Loucy (cell line): ENCODE measurements at regions not wholly inside any gene's neighbourhood (a gene's known extent, or its start where the extent isn't known, plus 50 kb on each side); places are given as distances from the start of the nearest gene placed in this dataset.

Experiments
- H2AFZ ChIP-seq: fragments of 200-600 bp; sonication (generic); 2 replicates; pipeline ENCODE4 v1.6.0; 2016; ENCODE audit warnings: antibody characterized with exemption, mild to moderate bottlenecking, low read length, moderate library complexity
- H3F3A ChIP-seq: fragments of 200-600 bp; 2 replicates; pipeline ENCODE4 v1.6.0; 2016; ENCODE audit warnings: antibody characterized with exemption, low read depth, mild to moderate bottlenecking
- H3K27me3 ChIP-seq: fragments of 200-600 bp; sonication (generic); 2 replicates; pipeline ENCODE4 v1.6.1; 2014; ENCODE audit warnings: low read length, mild to moderate bottlenecking; ENCODE audit not compliant: insufficient read depth, poor library complexity, severe bottlenecking
- H3K36me3 ChIP-seq: fragments of 200-600 bp; sonication (generic); 2 replicates; pipeline ENCODE4 v1.6.1; 2016; ENCODE audit warnings: low read length; ENCODE audit not compliant: insufficient read depth
- H3K4me1 ChIP-seq: fragments of 200-600 bp; sonication (generic); 2 replicates; pipeline ENCODE4 v1.5.1; 2014; ENCODE audit warnings: low read length, mild to moderate bottlenecking; ENCODE audit not compliant: insufficient read depth, poor library complexity, severe bottlenecking
- H3K4me2 ChIP-seq: fragments of 200-600 bp; sonication (generic); 2 replicates; pipeline ENCODE4 v1.6.0; 2014; ENCODE audit warnings: antibody characterized with exemption, low read length, low read depth, mild to moderate bottlenecking; ENCODE audit not compliant: poor library complexity, severe bottlenecking
- H3K4me3 ChIP-seq: fragments of 200-600 bp; sonication (generic); 2 replicates; pipeline ENCODE4 v1.5.1; 2014; ENCODE audit warnings: low read length, mild to moderate bottlenecking, mixed read lengths; ENCODE audit not compliant: poor library complexity, severe bottlenecking
- H3K79me2 ChIP-seq: fragments of 200-600 bp; sonication (generic); 2 replicates; pipeline ENCODE4 v1.6.1; 2014; ENCODE audit warnings: low read length; ENCODE audit not compliant: insufficient read depth
- H3K9ac ChIP-seq: fragments of 200-600 bp; sonication (generic); 2 replicates; pipeline ENCODE4 v1.6.0; 2014; ENCODE audit warnings: mild to moderate bottlenecking, low read depth, low read length, moderate library complexity; ENCODE audit not compliant: poor library complexity, severe bottlenecking
- H3K9me2 ChIP-seq: fragments of 200-600 bp; sonication (generic); replicated peaks from 2 replicates; pipeline ENCODE4 v1.6.1; 2016; ENCODE audit warnings: low read depth, low read length, mixed read lengths
- H3K9me3 ChIP-seq: fragments of 200-600 bp; sonication (generic); 2 replicates; pipeline ENCODE4 v1.6.1; 2014; ENCODE audit warnings: mild to moderate bottlenecking, antibody characterized with exemption, low read length, low read depth; ENCODE audit not compliant: insufficient read depth
- H4K20me1 ChIP-seq: fragments of 200-600 bp; sonication (generic); 2 replicates; pipeline ENCODE4 v1.6.0; 2014; ENCODE audit warnings: antibody characterized with exemption, low read length, mild to moderate bottlenecking; ENCODE audit not compliant: insufficient read depth, poor library complexity, severe bottlenecking
- CTCF ChIP-seq: fragments of 200-600 bp; sonication (generic); conservative IDR thresholded peaks from 2 replicates; pipeline ENCODE4 v1.5.1; 2014; ENCODE audit warnings: mild to moderate bottlenecking, antibody characterized with exemption, low read length
- EZH2phosphoT487 ChIP-seq: fragments of 200-600 bp; IDR thresholded peaks from 2 replicates; pipeline ENCODE4 v1.6.1; 2018; ENCODE audit warnings: antibody characterized with exemption, mild to moderate bottlenecking, moderate library complexity, borderline replicate concordance

GRCh38 chr15:61415617-61416120 is 186.6 kb upstream of the RORA start:
- Histone ChIP-seq H3K9ac (no peak overlapping the region), H3K9me2 (no peaks in the 10 kb centered on the region), H3F3A (no peaks in the 10 kb centered on the region), H3K79me2 (no peaks in the 10 kb centered on the region), H3K27me3 (no peaks in the 10 kb centered on the region), H3K4me2 (no peak overlapping the region), H4K20me1 (no peaks in the 10 kb centered on the region), H3K4me1 (no peaks in the 10 kb centered on the region), H2AFZ (no peak overlapping the region), H3K9me3 (no peaks in the 10 kb centered on the region), H3K4me3 (no peak overlapping the region), H3K36me3 (no peaks in the 10 kb centered on the region)
- TF ChIP-seq EZH2phosphoT487 (no peak), CTCF (no peak)

GRCh38 chr15:61411902-61412510 is 182.9 kb upstream of the RORA start:
- H3K9me3 ChIP-seq: no peaks in the 10 kb centered on the region
- H3K79me2 ChIP-seq: no peaks in the 10 kb centered on the region
- no peaks in the 10 kb centered on the region for H3K4me1 ChIP-seq
- H3K36me3 ChIP-seq: no peaks in the 10 kb centered on the region
- no peak overlapping the region for H3K9ac ChIP-seq
- TF ChIP-seq EZH2phosphoT487 (no peak), CTCF (no peak)
- no peak overlapping the region for H3K4me3 ChIP-seq
- no peak overlapping the region for H3K4me2 ChIP-seq
- no peak overlapping the region for H2AFZ ChIP-seq
- H3K27me3 ChIP-seq: no peaks in the 10 kb centered on the region
- no peaks in the 10 kb centered on the region for H3K9me2 ChIP-seq
- H4K20me1 ChIP-seq: no peaks in the 10 kb centered on the region
- H3F3A ChIP-seq: no peaks in the 10 kb centered on the region

GRCh38 chr15:61410662-61411061 is 181.6 kb upstream of the RORA start:
- H3K27me3 ChIP-seq: no peaks in the 10 kb centered on the region
- no peaks in the 10 kb centered on the region for H3K9me3 ChIP-seq
- no peaks in the 10 kb centered on the region for H4K20me1 ChIP-seq
- no peaks in the 10 kb centered on the region for H3K9me2 ChIP-seq
- no peak overlapping the region for H3K4me3 ChIP-seq
- H3F3A ChIP-seq: no peaks in the 10 kb centered on the region
- no peak overlapping the region for H2AFZ ChIP-seq
- no peaks in the 10 kb centered on the region for H3K4me1 ChIP-seq
- H3K79me2 ChIP-seq: no peaks in the 10 kb centered on the region
- TF ChIP-seq CTCF (no peak), EZH2phosphoT487 (no peak)
- H3K4me2 ChIP-seq: no peak overlapping the region
- no peaks in the 10 kb centered on the region for H3K36me3 ChIP-seq
- no peak overlapping the region for H3K9ac ChIP-seq
